Uterus (tissue), 2 donors: ENCODE measurements at regions not wholly inside any gene's neighbourhood (a gene's known extent, or its start where the extent isn't known, plus 50 kb on each side); places are given as distances from the start of the nearest gene placed in this dataset.

Experiments used
- POLR2A ChIP-seq, 2 donors: fragments of 450-650 bp; IDR thresholded peaks; one replicate each; pipeline ENCODE4 v1.6.1; 2016; ENCODE audit warnings: antibody characterized with exemption in 2 of 2, mild to moderate bottlenecking in 1 of 2, moderate library complexity in 1 of 2
- TF ChIP-seq, protein P1 (sequence below), 4 experiments: fragments of 200-600 bp in 2 of 4; fragments of 450-650 bp in 2 of 4; sonication (generic) in 2 of 4; IDR thresholded peaks; one replicate each; pipeline ENCODE4 v1.5.1; 2016 to 2019; ENCODE audit warnings: antibody characterized with exemption in 4 of 4, mild to moderate bottlenecking in 2 of 4, moderate library complexity in 1 of 4

DNA sequence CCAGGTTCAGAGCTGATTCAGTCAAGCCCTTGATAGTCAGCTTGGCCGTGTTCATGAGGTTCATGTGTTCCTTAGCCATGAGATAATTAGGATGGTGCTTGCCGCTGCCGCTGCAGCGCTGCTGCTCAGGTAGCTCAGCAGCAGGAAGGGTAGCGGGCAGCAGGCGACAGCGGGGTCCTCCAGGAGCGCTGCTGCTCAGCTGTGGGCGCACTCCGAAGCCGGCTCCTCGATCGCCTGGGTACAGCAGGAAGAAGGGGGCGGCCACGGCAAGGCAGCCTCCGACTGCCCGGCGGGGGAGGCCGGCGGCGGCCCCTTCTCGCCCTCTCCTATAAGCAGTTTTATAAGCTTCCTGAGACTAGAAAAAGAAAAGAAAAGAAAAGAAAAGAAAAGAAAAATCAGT is 1253.6 kb downstream of the EFNA5 start:
- TF ChIP-seq, protein P1, sequence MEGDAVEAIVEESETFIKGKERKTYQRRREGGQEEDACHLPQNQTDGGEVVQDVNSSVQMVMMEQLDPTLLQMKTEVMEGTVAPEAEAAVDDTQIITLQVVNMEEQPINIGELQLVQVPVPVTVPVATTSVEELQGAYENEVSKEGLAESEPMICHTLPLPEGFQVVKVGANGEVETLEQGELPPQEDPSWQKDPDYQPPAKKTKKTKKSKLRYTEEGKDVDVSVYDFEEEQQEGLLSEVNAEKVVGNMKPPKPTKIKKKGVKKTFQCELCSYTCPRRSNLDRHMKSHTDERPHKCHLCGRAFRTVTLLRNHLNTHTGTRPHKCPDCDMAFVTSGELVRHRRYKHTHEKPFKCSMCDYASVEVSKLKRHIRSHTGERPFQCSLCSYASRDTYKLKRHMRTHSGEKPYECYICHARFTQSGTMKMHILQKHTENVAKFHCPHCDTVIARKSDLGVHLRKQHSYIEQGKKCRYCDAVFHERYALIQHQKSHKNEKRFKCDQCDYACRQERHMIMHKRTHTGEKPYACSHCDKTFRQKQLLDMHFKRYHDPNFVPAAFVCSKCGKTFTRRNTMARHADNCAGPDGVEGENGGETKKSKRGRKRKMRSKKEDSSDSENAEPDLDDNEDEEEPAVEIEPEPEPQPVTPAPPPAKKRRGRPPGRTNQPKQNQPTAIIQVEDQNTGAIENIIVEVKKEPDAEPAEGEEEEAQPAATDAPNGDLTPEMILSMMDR (IDR thresholded peaks at IDR 0.05): no peak
- no peak for TF ChIP-seq POLR2A (IDR thresholded peaks at IDR 0.05)
